Mesothelial cell of epicardium (in vitro differentiated cells): ENCODE measurements at regions not wholly inside any gene's neighbourhood (a gene's known extent, or its start where the extent isn't known, plus 50 kb on each side); places are given as distances from the start of the nearest gene placed in this dataset.

ENCODE experiments used
- DNase-seq, 2 experiments: peaks; one replicate each; pipeline ENCODE4 v3.0.0; 2021; ENCODE audit warnings: low spot score in 2 of 2; ENCODE audit not compliant: unreplicated experiment in 2 of 2
- H3K27ac Mint-ChIP-seq: 2 replicates; pipeline ENCODE4 v1.8.0; 2021; ENCODE audit warnings: mixed read lengths
- H3K27me3 Mint-ChIP-seq: 2 replicates; pipeline ENCODE4 v1.8.0; 2021; ENCODE audit warnings: low read depth, mixed read lengths
- H3K36me3 Mint-ChIP-seq: 2 replicates; pipeline ENCODE4 v1.8.0; 2021; ENCODE audit warnings: mixed read lengths
- H3K4me1 Mint-ChIP-seq: 2 replicates; pipeline ENCODE4 v1.8.0; 2021; ENCODE audit warnings: mixed read lengths
- H3K4me3 Mint-ChIP-seq: 2 replicates; pipeline ENCODE4 v1.8.0; 2021; ENCODE audit warnings: mild to moderate bottlenecking, moderate library complexity, mixed read lengths
- H3K9me3 Mint-ChIP-seq: 2 replicates; pipeline ENCODE4 v1.8.0; 2021; ENCODE audit warnings: mixed read lengths
- TF ChIP-seq, protein P1 (sequence below): fragments of 200-600 bp; sonication (generic); IDR thresholded peaks from one replicate; pipeline ENCODE4 v1.5.0; 2021; ENCODE audit warnings: antibody characterized with exemption; ENCODE audit not compliant: unreplicated experiment

DNA sequence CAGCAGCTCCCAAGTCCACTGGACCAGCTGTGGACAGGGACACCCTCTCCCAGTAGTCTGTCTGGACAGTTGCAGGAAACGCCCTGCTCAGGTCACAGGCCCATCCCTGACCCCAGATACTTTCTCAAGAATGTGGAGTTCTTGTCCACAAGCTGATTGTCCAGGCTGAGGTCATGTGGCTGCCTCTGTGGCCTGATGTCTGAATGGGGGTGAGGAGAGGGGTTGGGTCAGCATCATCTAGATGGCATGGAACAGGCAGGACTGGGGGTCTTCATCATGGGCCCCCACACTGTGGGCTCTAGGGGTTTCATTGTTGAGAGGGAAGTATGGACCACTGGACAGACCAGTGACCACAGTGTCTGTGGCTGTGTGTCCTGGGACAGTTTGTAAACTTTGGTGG is 1015.0 kb downstream of the TBC1D22A start:
- Mint-ChIP-seq H3K36me3 (no peaks in the 10 kb centered on the region), H3K27me3 (no peaks in the 10 kb centered on the region), H3K4me3 (no peak overlapping the region), H3K27ac (no peak overlapping the region), H3K4me1 (no peaks in the 10 kb centered on the region), H3K9me3 (peaks cover 2% of the 10 kb centered on the region)
- no peak for DNase-seq
- TF ChIP-seq, protein P1, sequence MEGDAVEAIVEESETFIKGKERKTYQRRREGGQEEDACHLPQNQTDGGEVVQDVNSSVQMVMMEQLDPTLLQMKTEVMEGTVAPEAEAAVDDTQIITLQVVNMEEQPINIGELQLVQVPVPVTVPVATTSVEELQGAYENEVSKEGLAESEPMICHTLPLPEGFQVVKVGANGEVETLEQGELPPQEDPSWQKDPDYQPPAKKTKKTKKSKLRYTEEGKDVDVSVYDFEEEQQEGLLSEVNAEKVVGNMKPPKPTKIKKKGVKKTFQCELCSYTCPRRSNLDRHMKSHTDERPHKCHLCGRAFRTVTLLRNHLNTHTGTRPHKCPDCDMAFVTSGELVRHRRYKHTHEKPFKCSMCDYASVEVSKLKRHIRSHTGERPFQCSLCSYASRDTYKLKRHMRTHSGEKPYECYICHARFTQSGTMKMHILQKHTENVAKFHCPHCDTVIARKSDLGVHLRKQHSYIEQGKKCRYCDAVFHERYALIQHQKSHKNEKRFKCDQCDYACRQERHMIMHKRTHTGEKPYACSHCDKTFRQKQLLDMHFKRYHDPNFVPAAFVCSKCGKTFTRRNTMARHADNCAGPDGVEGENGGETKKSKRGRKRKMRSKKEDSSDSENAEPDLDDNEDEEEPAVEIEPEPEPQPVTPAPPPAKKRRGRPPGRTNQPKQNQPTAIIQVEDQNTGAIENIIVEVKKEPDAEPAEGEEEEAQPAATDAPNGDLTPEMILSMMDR = no peak

DNA sequence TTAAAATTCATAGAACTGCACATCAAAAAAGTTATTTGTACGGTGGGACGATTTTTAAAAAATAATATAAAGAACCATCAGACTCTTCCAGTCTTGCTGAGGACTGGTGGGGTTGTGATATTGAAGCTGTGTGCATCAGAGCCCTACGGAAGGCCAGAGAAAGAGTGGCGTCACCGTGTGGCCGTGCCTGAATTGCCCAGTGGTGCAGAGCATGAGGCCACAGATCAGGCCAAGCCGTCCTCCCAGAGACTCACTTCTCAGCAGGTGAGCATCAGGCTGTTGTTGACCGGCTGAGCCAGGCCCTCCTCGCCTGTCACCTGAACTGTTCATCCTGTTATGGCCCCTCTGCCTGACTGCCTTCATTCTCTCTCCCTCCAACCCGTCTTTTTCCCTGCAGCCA is 1013.9 kb downstream of the TBC1D22A start:
- no peak overlapping the region for H3K4me3 Mint-ChIP-seq
- TF ChIP-seq, protein P1 = no peak
- no peaks in the 10 kb centered on the region for H3K4me1 Mint-ChIP-seq
- no peak overlapping the region for H3K27ac Mint-ChIP-seq
- H3K36me3 Mint-ChIP-seq = no peaks in the 10 kb centered on the region
- H3K9me3 Mint-ChIP-seq = peaks cover 8% of the 10 kb centered on the region
- no peaks in the 10 kb centered on the region for H3K27me3 Mint-ChIP-seq
- DNase-seq = no peak

DNA sequence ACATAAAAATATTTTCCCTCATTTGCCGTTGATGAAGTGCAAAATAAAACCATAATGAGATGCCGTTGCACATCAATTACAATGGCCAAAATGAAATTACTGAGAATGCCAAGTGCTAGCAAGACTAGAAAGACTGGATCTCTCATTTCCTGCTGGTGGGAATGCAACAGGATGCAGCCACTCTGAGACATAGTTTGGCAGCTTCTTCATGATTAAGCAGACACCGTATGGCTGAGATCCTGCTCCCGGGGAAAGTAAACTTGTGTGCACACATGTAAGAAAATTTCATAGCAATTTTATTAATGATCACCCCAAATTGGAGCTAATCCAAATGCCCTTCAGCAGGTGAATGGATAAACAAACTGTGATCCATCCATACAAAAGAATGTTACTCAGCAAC is 1013.2 kb downstream of the TBC1D22A start:
- H3K4me3 Mint-ChIP-seq = no peak overlapping the region
- H3K27me3 Mint-ChIP-seq = no peaks in the 10 kb centered on the region
- no peak overlapping the region for H3K27ac Mint-ChIP-seq

DNA sequence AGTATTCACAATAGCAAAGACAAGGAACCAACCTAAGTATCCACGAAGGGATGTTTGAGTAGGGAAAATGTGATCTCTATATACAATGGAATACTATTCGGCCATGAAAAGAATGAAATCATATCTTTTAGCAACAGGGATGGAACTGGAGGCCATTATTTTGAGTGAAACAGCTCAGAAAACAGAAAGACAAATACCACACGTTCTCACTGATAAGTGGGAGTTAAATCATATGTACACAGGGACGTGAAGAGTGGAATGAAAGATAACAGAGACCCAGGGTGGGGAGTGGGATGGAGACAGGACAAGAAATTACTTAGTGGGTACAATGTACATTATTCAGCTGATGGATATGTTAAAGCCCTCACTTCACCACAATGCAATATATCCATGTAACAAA is 1012.7 kb downstream of the TBC1D22A start:
- peaks cover 17% of the 10 kb centered on the region for H3K9me3 Mint-ChIP-seq
- TF ChIP-seq, protein P1 = no peak
- H3K4me1 Mint-ChIP-seq = no peaks in the 10 kb centered on the region
- no peaks in the 10 kb centered on the region for H3K27me3 Mint-ChIP-seq
- no peak overlapping the region for H3K27ac Mint-ChIP-seq
- H3K36me3 Mint-ChIP-seq = no peaks in the 10 kb centered on the region
- no peak overlapping the region for H3K4me3 Mint-ChIP-seq
- DNase-seq = no peak

More for the DNA sequence above, 1013.2 kb downstream of the TBC1D22A start:
- no peaks in the 10 kb centered on the region for H3K4me1 Mint-ChIP-seq
- TF ChIP-seq, protein P1 = no peak
- peaks cover 15% of the 10 kb centered on the region for H3K9me3 Mint-ChIP-seq
- no peak for DNase-seq
- no peaks in the 10 kb centered on the region for H3K36me3 Mint-ChIP-seq

DNA sequence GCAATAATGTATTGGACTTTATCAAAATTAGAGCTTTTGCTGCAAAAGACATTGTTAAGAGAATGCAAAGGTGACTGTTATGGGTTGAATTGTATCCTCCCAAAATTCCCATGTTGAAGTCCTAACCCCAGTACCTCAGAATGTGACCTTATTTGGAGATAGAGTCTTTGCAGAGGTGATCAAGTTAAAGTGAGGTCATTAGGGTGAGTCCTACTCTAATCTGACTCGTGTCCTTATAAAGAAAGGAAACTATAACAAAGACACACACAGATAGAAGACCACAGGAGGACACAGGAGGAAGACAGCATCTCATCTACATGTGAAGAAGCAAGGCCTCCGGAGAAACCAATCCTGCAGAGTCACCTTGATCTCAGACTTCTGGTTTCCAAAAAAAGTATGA is 1011.2 kb downstream of the TBC1D22A start:
- Mint-ChIP-seq H3K36me3 (no peaks in the 10 kb centered on the region), H3K4me3 (no peak overlapping the region), H3K4me1 (no peaks in the 10 kb centered on the region), H3K27me3 (no peaks in the 10 kb centered on the region), H3K9me3 (peaks cover 21% of the 10 kb centered on the region), H3K27ac (no peak overlapping the region)
- TF ChIP-seq, protein P1 = no peak
- DNase-seq = no peak

DNA sequence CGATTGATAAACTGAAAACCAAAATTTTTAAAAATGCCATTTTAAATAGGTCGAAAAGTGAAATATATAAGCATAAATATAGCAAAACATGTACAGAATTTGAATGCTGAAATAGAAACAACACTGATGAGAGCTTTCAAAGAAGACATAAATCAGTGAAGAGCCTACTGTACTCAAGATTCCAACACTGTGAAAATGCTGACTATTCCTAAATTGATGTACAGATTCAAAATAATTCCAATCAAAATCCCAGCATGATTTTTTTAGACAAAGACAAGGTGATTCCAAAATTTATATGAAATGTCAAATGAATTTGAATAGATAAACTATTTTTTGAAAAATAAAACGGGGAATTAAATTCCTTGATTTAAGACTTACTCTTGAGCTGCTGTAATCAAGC is 1010.4 kb downstream of the TBC1D22A start:
- H3K27ac Mint-ChIP-seq = no peak overlapping the region
- H3K27me3 Mint-ChIP-seq = no peaks in the 10 kb centered on the region
- TF ChIP-seq, protein P1 = no peak
- H3K4me1 Mint-ChIP-seq = no peaks in the 10 kb centered on the region
- no peak for DNase-seq
- H3K9me3 Mint-ChIP-seq = peaks cover 21% of the 10 kb centered on the region
- H3K4me3 Mint-ChIP-seq = no peak overlapping the region
- no peaks in the 10 kb centered on the region for H3K36me3 Mint-ChIP-seq
